H1 (cell line): ENCODE measurements at regions not wholly inside any gene's neighbourhood (a gene's known extent, or its start where the extent isn't known, plus 50 kb on each side); places are given as distances from the start of the nearest gene placed in this dataset.

Experiments
- CTCF ChIA-PET: fragments of 300-600 bp; sonication (Branson Sonifier 250); formaldehyde crosslinking; loops from one replicate; lab custom pipeline; 2021; ENCODE audit not compliant: partially characterized antibody; lab: Charles Lee
- POLR2A ChIA-PET: fragments of 300-600 bp; sonication (Branson Sonifier 250); formaldehyde crosslinking; loops from one replicate; lab custom pipeline; 2021; ENCODE audit warnings: inconsistent platforms; ENCODE audit not compliant: partially characterized antibody; lab: Charles Lee
- DNase-seq, 2 experiments: peaks; one replicate each; pipeline versions ENCODE4 v3.0.0 to v3.0.0-alpha.2; 2010 to 2022; ENCODE audit warnings: low spot score in 2 of 2, low read depth in 1 of 2, mixed read lengths in 1 of 2
- FAIRE-seq: peaks from 2 replicates; lab custom pipeline; 2011; peaks lifted over from hg19 to GRCh38; lab: Jason Lieb, UNC
- H2AFZ ChIP-seq: 2 replicates; pipeline ENCODE4 v1.8.1; 2012; ENCODE audit warnings: low read length, inconsistent platforms
- H2AK5ac ChIP-seq: 2 replicates; pipeline ENCODE4 v1.6.1; 2013; ENCODE audit warnings: low read depth, low read length
- H2BK120ac ChIP-seq: replicated peaks from 2 replicates; pipeline ENCODE3; 2013; ENCODE audit warnings: low read depth, low read length, inconsistent platforms
- H2BK12ac ChIP-seq: 2 replicates; pipeline ENCODE4 v1.6.1; 2013; ENCODE audit warnings: low read depth, low read length
- H2BK15ac ChIP-seq: 2 replicates; pipeline ENCODE4 v1.6.1; 2013; ENCODE audit warnings: low read length
- H2BK20ac ChIP-seq: 2 replicates; pipeline ENCODE4 v1.6.1; 2013; ENCODE audit warnings: low read length
- H2BK5ac ChIP-seq: 2 replicates; pipeline ENCODE4 v1.6.1; 2013; ENCODE audit warnings: low read depth, low read length
- H3K14ac ChIP-seq: 2 replicates; pipeline ENCODE4 v1.6.1; 2013; ENCODE audit warnings: inconsistent platforms; ENCODE audit not compliant: insufficient read length
- H3K18ac ChIP-seq: 2 replicates; pipeline ENCODE4 v1.6.1; 2013; ENCODE audit warnings: low read length; ENCODE audit errors: extremely low read depth
- H3K23ac ChIP-seq: 2 replicates; pipeline ENCODE4 v1.6.1; 2013; ENCODE audit warnings: inconsistent platforms; ENCODE audit not compliant: insufficient read length
- H3K23me2 ChIP-seq: 2 replicates; pipeline ENCODE4 v1.6.1; 2013; ENCODE audit warnings: low read depth, low read length
- H3K27ac ChIP-seq: 2 replicates; pipeline ENCODE4 v1.6.1; 2011; ENCODE audit warnings: low read depth, low read length, inconsistent platforms
- H3K27me3 ChIP-seq, 4 experiments: replicated peaks in 1 of 4; 1 replicate in 1 of 4; 2 replicates in 3 of 4; pipeline versions ENCODE4 v1.6.1 to v1.8.1; 2011 to 2013; ENCODE audit warnings: low read length in 3 of 4, mild to moderate bottlenecking in 3 of 4, inconsistent platforms in 2 of 4, mixed read lengths in 2 of 4, moderate library complexity in 1 of 4; ENCODE audit not compliant: control insufficient read depth in 3 of 4, insufficient read depth in 3 of 4; ENCODE audit errors: extremely low read depth in 1 of 4
- H3K36me3 ChIP-seq, 4 experiments: 2 replicates each; pipeline versions ENCODE4 v1.6.1 to v1.8.1; 2011 to 2013; ENCODE audit warnings: mild to moderate bottlenecking in 4 of 4, low read length in 3 of 4, moderate library complexity in 2 of 4, control low read depth in 1 of 4, inconsistent platforms in 1 of 4; ENCODE audit not compliant: insufficient read depth in 4 of 4, control insufficient read depth in 2 of 4
- H3K4ac ChIP-seq: replicated peaks from 2 replicates; pipeline ENCODE3; 2013; ENCODE audit warnings: low read length, low read depth, mixed read lengths, inconsistent platforms; ENCODE audit not compliant: insufficient read length
- H3K4me1 ChIP-seq, 4 experiments: replicated peaks in 1 of 4; 1 replicate in 1 of 4; 2 replicates in 3 of 4; pipeline versions ENCODE4 v1.6.1 to v1.8.1; 2011 to 2013; ENCODE audit warnings: low read length in 3 of 4, inconsistent platforms in 2 of 4, mixed read lengths in 1 of 4; ENCODE audit not compliant: insufficient read depth in 4 of 4, control insufficient read depth in 3 of 4
- H3K4me2 ChIP-seq, 2 experiments: 2 replicates each; pipeline versions ENCODE4 v1.6.1 to v1.8.1; 2011 to 2013; ENCODE audit warnings: low read depth in 2 of 2, low read length in 2 of 2, control low read depth in 1 of 2, inconsistent platforms in 1 of 2, mild to moderate bottlenecking in 1 of 2; ENCODE audit not compliant: insufficient read depth in 1 of 2
- H3K4me3 ChIP-seq, 4 experiments: fragments of 200-600, 300-600 bp in 1 of 4; sonication (generic), shearing (Covaris generic), sonication (Bioruptor Twin) in 1 of 4; 2 replicates each; pipeline versions ENCODE4 v1.5.1 to v1.8.1; 2011 to 2016; ENCODE audit warnings: low read length in 4 of 4, low read depth in 3 of 4, control low read depth in 2 of 4, inconsistent platforms in 2 of 4, mild to moderate bottlenecking in 2 of 4, mixed read lengths in 1 of 4, moderate library complexity in 1 of 4; ENCODE audit not compliant: insufficient read depth in 2 of 4; ENCODE audit errors: extremely low read depth in 1 of 4
- H3K56ac ChIP-seq: replicated peaks from 2 replicates; pipeline ENCODE3; 2013; ENCODE audit warnings: low read depth, mild to moderate bottlenecking, mixed read lengths, low read length, inconsistent platforms; ENCODE audit not compliant: insufficient read length
- H3K79me1 ChIP-seq: 2 replicates; pipeline ENCODE4 v1.6.1; 2013; ENCODE audit warnings: low read depth, low read length, control low read depth
- H3K79me2 ChIP-seq, 2 experiments: 2 replicates each; pipeline versions ENCODE4 v1.6.1 to v1.8.1; 2012 to 2013; ENCODE audit warnings: low read length in 2 of 2, mild to moderate bottlenecking in 2 of 2, inconsistent platforms in 1 of 2; ENCODE audit not compliant: insufficient read depth in 2 of 2, control insufficient read depth in 1 of 2
- H3K9ac ChIP-seq, 4 experiments: replicated peaks in 1 of 4; 1 replicate in 1 of 4; 2 replicates in 3 of 4; pipeline versions ENCODE4 v1.6.1 to v1.8.1; 2011 to 2013; ENCODE audit warnings: low read depth in 3 of 4, low read length in 3 of 4, control low read depth in 2 of 4, mild to moderate bottlenecking in 2 of 4, moderate library complexity in 2 of 4, inconsistent platforms in 1 of 4; ENCODE audit errors: extremely low read depth in 1 of 4
- H3K9me3 ChIP-seq, 2 experiments: 2 replicates each; pipeline versions ENCODE4 v1.6.1 to v1.8.1; 2012 to 2013; ENCODE audit warnings: mild to moderate bottlenecking in 2 of 2, moderate library complexity in 2 of 2, control low read depth in 1 of 2, inconsistent platforms in 1 of 2, low read depth in 1 of 2, low read length in 1 of 2, mixed read lengths in 1 of 2; ENCODE audit not compliant: insufficient read depth in 2 of 2
- H4K20me1 ChIP-seq, 2 experiments: replicated peaks in 1 of 2; 2 replicates each; pipeline versions ENCODE3 to v1.8.1; 2011 to 2013; ENCODE audit warnings: inconsistent platforms in 2 of 2, low read length in 2 of 2, mild to moderate bottlenecking in 1 of 2; ENCODE audit not compliant: insufficient read depth in 2 of 2, control insufficient read depth in 1 of 2
- H4K5ac ChIP-seq: 2 replicates; pipeline ENCODE4 v1.6.1; 2013; ENCODE audit warnings: low read length, low read depth, mixed read lengths, inconsistent platforms; ENCODE audit not compliant: insufficient read length
- H4K8ac ChIP-seq: 2 replicates; pipeline ENCODE4 v1.8.0; 2013; ENCODE audit warnings: mild to moderate bottlenecking, moderate library complexity, low read length, inconsistent platforms; ENCODE audit not compliant: insufficient read depth; ENCODE audit errors: extremely low read depth
- H4K91ac ChIP-seq: replicated peaks from 2 replicates; pipeline ENCODE3; 2013; ENCODE audit warnings: low read length, mixed read lengths, inconsistent platforms; ENCODE audit not compliant: insufficient read length
- BCL11A ChIP-seq, 2 experiments: IDR thresholded peaks; one replicate each; pipeline ENCODE4 v1.6.1; 2011; ENCODE audit warnings: low read depth in 2 of 2, low read length in 2 of 2, mild to moderate bottlenecking in 2 of 2
- EP300 ChIP-seq, 2 experiments: IDR thresholded peaks; 1 replicate in 1 of 2; 2 replicates in 1 of 2; pipeline ENCODE4 v1.6.1; 2011 to 2012; ENCODE audit warnings: low read depth in 2 of 2, low read length in 2 of 2, mild to moderate bottlenecking in 2 of 2, borderline replicate concordance in 1 of 2, inconsistent platforms in 1 of 2, moderate library complexity in 1 of 2
- FOSL1 ChIP-seq: IDR thresholded peaks from 2 replicates; pipeline ENCODE4 v1.6.1; 2011; ENCODE audit warnings: mild to moderate bottlenecking, low read depth, low read length, moderate library complexity; ENCODE audit not compliant: insufficient read depth
- SIX5 ChIP-seq: IDR thresholded peaks from 2 replicates; pipeline ENCODE4 v1.6.1; 2011; ENCODE audit warnings: mild to moderate bottlenecking, low read depth, low read length
- SRF ChIP-seq: IDR thresholded peaks from 2 replicates; pipeline ENCODE4 v1.6.1; 2011; ENCODE audit warnings: mild to moderate bottlenecking, low read depth, low read length, moderate library complexity
- TCF12 ChIP-seq: IDR thresholded peaks from 2 replicates; pipeline ENCODE4 v1.6.1; 2011; ENCODE audit warnings: low read depth, mild to moderate bottlenecking, low read length
- WGBS, 2 experiments: shearing (Covaris generic) in 1 of 2; methylation state at CpG; one replicate each; pipeline versions ENCODE4 v1.1.6 to v1.1.7; 2013 to 2015; ENCODE audit warnings: low lambda C conversion rate in 2 of 2, mixed read lengths in 2 of 2, inconsistent platforms in 1 of 2, low coverage in 1 of 2, missing lambda C conversion rate in 1 of 2; ENCODE audit not compliant: insufficient replicate concordance in 2 of 2, insufficient coverage in 1 of 2, insufficient read length in 1 of 2; ENCODE audit errors: extremely low coverage in 1 of 2, missing lambda C conversion rate in 1 of 2; 5-methylcytosine and 5-hydroxymethylcytosine counted together
- TF ChIP-seq, protein P1 (sequence below), 3 experiments: IDR thresholded peaks; 1 replicate in 2 of 3; 2 replicates in 1 of 3; pipeline versions ENCODE4 v1.5.1 to v1.6.1; 2011; ENCODE audit warnings: low read length in 3 of 3, mild to moderate bottlenecking in 3 of 3, inconsistent platforms in 2 of 3, low read depth in 1 of 3, moderate library complexity in 1 of 3; ENCODE audit not compliant: insufficient read depth in 1 of 3; ENCODE audit errors: control extremely low read depth in 1 of 3

DNA sequence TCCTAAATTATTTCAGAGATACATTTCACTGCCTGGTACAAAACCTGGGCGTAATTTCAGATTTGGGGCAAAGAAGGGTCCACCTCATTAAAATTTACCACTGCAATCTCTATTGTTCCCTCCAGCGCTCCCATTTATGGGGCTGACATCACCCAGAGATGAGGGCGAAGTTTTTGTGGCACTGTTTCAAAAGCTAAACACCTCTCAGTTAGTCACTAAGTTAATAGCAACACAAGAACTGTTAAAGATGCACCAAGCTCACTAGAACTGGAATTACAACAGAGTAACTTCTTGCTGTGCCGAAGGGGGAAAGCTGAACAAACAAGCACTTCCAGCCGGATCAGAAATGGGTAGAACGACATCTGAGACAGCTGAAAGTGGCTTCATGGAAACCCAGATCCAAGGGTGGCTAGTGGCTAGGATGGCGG is 179.4 kb downstream of the GATA3 start:
- TF ChIP-seq SIX5 (no peak), FOSL1 (no peak), SRF (no peak), EP300 (IDR thresholded peaks at IDR 0.05; ENCODE audit: borderline replicate concordance in 1 of 2, low read depth in 2 of 2, low read length in 2 of 2) (no peak), TCF12 (no peak), BCL11A (IDR thresholded peaks at IDR 0.05; ENCODE audit: low read depth in 2 of 2, low read length in 2 of 2) (no peak)
- TF ChIP-seq, protein P1, sequence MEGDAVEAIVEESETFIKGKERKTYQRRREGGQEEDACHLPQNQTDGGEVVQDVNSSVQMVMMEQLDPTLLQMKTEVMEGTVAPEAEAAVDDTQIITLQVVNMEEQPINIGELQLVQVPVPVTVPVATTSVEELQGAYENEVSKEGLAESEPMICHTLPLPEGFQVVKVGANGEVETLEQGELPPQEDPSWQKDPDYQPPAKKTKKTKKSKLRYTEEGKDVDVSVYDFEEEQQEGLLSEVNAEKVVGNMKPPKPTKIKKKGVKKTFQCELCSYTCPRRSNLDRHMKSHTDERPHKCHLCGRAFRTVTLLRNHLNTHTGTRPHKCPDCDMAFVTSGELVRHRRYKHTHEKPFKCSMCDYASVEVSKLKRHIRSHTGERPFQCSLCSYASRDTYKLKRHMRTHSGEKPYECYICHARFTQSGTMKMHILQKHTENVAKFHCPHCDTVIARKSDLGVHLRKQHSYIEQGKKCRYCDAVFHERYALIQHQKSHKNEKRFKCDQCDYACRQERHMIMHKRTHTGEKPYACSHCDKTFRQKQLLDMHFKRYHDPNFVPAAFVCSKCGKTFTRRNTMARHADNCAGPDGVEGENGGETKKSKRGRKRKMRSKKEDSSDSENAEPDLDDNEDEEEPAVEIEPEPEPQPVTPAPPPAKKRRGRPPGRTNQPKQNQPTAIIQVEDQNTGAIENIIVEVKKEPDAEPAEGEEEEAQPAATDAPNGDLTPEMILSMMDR (IDR thresholded peaks at IDR 0.05; ENCODE audit: control extremely low read depth in 1 of 3, insufficient read depth in 1 of 3, low read depth in 1 of 3, low read length in 3 of 3) = no peak
- no peak overlapping the region for H4K91ac ChIP-seq
- no peak overlapping the region for H2AK5ac ChIP-seq
- no peaks in the 10 kb centered on the region for H3K27me3 ChIP-seq
- H3K79me1 ChIP-seq = no peaks in the 10 kb centered on the region
- no peak overlapping the region for H3K18ac ChIP-seq
- H4K5ac ChIP-seq = no peak overlapping the region
- no peaks in the 10 kb centered on the region for H3K9me3 ChIP-seq
- CTCF ChIA-PET = interaction anchor here (1.5 to 1.6 kb wide), 2 partner anchors 10 to 16 kb away, joined by 3 read pairs; no protein-coding TSS in a partner anchor
- WGBS, 2 experiments = 90% methylated on average over 7 of the region's 7 CpGs; no CpG with 5 or more reads in 1 of the 2 experiments
- H2AFZ ChIP-seq = no peak overlapping the region
- H2BK5ac ChIP-seq = no peak overlapping the region
- H3K23me2 ChIP-seq = no peaks in the 10 kb centered on the region
- no peaks in the 10 kb centered on the region for H3K4me1 ChIP-seq
- no peak overlapping the region for H3K14ac ChIP-seq
- no peak overlapping the region for H3K4me2 ChIP-seq
- DNase-seq (no peak), FAIRE-seq (no peak)
- no peak overlapping the region for H3K23ac ChIP-seq
- H4K20me1 ChIP-seq = no peaks in the 10 kb centered on the region
- no peak overlapping the region for H4K8ac ChIP-seq
- H3K9ac ChIP-seq = no peak overlapping the region
- H2BK12ac ChIP-seq = no peak overlapping the region
- no peaks in the 10 kb centered on the region for H3K79me2 ChIP-seq
- H2BK15ac ChIP-seq = no peak overlapping the region
- no peak overlapping the region for H3K4ac ChIP-seq
- H3K4me3 ChIP-seq = no peak overlapping the region
- H2BK120ac ChIP-seq = no peak overlapping the region
- H2BK20ac ChIP-seq = no peak overlapping the region
- no peak overlapping the region for H3K27ac ChIP-seq
- H3K36me3 ChIP-seq = no peaks in the 10 kb centered on the region
- H3K56ac ChIP-seq = no peak overlapping the region
- POLR2A ChIA-PET = no interaction called here
